ENCODE measurements at regions not wholly inside any gene's neighbourhood (a gene's known extent, or its start where the extent isn't known, plus 50 kb on each side); places are given as distances from the start of the nearest gene placed in this dataset.

- no peak for DNase-seq (ENCODE audit: low read depth in 3 of 3)
Observed at GRCh38 chr22:47808236-47808635, 1045.8 kb downstream of the TBC1D22A start.

DNA sequence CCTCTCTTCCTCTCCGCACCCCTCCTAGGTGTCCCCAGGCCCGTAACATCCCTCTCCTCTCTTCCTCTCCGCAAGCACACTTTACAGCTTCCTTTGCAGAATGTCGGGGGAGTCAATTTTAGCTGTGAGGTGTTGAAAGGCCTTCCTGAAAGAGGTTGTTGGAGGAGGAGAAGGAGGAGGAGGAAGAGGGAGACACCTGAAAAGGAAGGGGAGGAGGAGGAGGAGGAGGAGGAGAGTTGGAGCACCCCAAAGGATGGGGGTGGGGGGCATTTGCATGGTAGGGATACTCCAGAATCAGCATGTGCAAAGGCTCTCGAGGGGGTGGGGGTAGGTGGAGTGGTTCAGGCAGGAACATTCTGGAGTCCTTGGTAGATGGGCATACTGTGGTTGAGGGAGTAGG, 1045.1 kb downstream of the TBC1D22A start:
- no peak for DNase-seq (ENCODE audit: low read depth in 3 of 3)

DNA sequence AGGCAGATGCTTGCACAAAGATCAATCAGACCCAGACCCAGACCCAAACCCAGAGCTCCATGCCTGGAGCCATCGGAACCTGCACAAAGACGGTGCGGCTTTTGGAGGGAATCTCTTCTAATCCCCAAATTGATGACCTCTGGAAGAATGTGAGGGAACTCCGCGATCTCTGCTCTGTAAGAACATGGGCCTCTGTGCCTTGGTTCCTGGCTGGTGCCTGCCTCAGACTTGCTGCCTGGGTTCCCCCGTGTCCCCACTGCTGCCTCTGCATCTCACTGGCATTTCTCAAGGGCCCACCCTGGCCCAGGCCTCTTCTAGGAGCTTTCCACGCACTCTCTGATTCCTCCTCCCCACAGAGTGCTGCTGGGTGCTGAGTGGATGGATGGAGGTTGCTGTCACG, 1044.4 kb downstream of the TBC1D22A start:
- DNase-seq (ENCODE audit: low read depth in 3 of 3) = no peak

GRCh38 chr22:47805394-47805935, 1043.0 kb downstream of the TBC1D22A start:
- DNase-seq (ENCODE audit: low read depth in 3 of 3) = no peak

DNA sequence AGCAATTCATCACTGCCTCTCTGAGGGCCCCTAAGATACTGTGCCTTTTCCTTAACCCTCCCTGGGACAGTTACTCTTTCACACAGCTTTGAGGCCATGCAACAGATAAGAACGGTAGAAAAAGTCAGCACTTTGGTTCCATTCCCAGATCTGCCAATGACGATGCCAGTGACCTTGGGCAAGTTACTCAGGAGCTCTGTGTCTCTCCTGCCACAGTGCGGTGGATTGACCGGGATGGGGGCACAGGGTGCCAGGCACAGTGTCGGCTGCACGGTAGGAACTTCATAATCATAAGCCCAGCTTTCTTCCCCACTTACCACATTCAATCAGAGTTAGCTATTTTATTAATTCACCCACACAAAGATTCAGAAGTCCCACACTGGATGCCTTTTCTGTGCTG, 1041.8 kb downstream of the TBC1D22A start:
- DNase-seq (ENCODE audit: low read depth in 3 of 3) = no peak

- no peak for DNase-seq (ENCODE audit: low read depth in 3 of 3)
Observed at GRCh38 chr22:47802421-47802820, 1040.0 kb downstream of the TBC1D22A start.

DNA sequence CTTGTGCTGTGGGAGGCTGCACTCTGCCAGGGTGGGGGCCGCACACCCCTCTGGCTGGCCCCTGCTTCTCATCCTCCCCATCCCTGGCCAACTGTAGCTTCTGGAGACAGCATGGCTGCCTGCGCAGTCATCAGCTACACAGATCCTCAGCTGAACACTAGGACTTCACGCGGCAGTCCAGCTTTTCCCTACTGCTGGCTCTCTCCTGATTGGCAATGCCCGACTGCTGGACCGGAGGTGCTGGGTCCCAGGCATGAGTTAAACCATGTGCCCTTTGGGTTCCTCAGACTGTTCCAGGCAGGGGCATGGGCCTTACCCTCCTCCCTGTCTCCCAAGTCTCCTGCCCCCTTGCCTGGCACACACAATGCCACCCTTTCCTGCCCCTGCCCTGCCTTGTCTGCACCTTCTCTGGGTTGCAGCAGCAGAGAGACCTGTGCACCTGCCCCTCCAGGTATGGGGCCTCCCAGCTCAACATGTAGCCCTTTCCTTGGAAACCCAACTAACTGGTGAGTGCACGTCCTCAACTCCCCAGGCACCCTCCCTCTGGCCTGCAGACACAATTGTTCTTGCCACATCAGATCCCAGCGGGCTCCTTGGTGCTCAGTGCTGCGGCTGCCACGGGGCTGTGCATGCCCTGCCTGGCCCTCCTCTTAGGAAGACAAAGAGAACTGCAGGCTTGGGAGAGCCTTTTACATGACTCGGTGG, 1039.2 kb downstream of the TBC1D22A start:
- DNase-seq (ENCODE audit: low read depth in 3 of 3) = no peak

DNA sequence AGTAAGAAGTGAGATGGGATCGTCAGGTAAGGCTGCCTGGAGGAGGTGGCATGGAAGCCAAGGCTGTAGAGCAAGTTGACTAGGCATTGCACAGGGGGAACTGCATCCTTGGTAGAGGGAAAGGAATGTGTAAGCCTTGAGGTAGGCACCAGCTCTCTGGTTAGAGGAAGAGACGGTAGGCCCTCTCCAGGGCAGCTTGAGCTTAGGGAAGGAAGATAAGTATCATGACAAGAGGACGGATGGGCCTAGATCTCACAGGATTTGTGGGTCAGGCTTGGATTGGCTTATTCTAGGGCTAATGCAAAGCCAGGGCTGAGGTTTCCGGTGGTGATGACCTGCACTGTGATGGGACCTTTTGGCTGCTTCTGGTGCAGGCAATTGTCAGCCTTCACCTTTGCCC, 1035.8 kb downstream of the TBC1D22A start:
- no peak for DNase-seq (ENCODE audit: low read depth in 3 of 3)

DNA sequence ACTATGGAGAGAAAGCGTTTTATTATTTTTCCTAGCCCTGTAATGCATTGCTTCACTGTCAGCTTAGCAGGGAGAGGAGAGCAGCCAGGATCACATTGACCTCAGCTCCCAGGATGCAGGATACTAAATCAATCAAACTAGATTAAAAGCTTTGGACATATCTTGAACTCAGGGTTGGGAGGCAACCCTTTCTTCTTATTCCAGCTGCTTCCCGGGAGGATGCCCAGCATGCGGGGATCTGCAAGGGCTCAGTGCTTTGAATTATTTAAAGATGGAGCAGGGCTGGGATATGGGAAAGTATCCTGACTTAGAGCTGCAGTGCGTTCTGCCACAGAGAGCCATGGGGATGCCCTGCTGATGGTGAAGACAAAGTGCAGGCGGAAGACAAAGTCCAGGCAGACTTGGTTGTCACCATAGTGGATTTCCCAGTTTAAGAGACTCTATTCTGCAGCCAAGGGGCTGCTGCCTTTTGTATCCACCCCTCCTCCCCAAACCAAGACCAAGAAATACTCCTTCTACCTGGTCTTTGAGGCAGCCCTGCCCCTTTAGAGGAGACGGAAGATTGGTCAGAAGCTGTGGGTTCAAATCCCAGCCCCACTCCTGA, 1035.0 kb downstream of the TBC1D22A start:
- DNase-seq (ENCODE audit: low read depth in 3 of 3) = no peak

GRCh38 chr22:47796128-47796908, 1033.9 kb downstream of the TBC1D22A start:
- DNase-seq (ENCODE audit: low read depth in 3 of 3) = no peak

DNA sequence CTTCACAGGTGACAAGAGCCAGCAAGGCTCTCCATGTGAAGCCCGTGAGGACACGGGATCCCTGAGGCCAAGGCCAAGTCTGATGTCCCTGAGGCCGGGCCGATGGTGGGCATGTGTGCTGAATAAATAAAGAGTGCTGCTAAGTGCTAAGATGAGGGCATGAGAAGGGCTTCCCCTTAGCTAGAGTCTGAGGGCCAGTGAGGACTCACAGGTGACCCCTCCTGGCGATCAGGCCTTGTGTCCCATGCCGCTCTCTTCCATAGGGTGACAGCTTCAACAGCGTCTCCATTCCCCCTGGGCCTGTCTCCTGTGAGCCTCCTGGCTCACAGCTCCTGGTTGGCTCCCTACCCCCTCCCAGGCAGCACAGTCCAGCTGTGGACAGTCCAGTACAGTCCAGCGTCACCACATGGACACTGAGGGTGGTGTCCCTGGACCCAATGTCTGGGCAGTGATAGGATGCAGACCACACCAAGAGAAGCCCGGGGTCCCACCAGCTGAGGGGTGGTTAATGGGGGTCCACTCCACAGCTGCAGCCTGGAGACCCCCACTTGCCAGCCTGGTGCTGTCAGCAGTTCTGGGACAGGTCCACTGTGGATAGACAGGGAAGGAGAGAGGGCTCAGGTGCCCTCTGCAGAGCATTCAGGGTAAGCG, 1033.2 kb downstream of the TBC1D22A start:
- no peak for DNase-seq (ENCODE audit: low read depth in 3 of 3)

DNA sequence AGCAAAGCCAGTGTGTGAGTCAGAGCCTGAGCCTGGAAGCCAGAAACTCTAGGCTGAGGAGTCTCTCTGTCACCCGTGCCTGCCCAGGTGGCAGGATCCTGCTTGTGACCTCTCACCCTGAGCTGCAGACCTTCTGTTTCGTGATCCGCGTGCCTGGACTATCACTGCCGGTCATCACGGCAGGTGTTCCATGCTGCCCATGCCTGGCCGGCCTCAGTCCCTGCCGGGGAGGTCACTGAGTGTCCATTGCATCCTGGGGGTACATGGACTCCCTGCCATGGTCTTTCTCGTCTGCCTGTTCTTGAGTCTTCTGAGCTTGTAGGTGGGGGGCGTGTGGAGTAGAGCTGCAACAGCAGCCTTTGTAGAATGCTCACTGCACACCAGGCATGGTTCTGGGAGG, 1032.4 kb downstream of the TBC1D22A start:
- no peak for DNase-seq (ENCODE audit: low read depth in 3 of 3)

DNA sequence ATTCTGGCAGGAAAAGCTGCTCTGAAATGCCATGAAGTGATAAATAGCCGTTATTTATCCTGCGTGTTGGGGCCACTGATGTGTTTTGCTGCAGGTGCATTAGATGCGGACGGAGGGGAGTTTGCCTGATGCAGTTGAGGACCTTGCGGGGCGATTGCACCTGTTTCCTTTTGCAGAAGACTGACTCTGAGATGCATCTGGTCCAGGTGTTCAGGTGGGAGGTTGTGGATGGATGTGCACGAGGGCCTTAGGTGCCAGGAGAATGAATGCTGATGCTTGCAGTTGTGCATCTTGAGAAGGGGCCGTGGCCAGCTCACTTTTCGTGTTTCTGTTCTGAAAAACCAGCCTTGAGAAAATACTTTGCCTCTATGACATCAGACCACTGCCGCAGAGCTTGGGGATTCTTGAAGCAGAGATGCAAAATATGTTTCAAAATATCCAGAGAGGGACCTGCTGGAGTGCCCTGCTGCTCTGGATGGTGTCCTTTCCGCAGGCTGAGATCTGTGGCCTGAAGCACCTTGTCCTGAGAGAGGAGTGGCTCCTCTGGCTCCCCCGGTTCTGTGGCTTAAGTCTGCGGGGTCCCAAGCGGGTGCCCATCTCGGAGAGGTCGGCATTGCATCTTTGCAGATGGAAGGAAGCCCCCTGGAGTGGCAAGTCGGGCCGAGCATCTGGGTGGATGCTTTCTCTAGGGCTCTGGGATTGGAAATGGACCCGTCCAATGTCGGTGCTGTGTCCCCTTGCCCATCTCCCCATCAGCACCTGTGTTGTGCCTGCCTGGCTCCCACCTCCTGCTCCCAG, 1031.1 kb downstream of the TBC1D22A start:
- DNase-seq (ENCODE audit: low read depth in 3 of 3) = no peak

DNA sequence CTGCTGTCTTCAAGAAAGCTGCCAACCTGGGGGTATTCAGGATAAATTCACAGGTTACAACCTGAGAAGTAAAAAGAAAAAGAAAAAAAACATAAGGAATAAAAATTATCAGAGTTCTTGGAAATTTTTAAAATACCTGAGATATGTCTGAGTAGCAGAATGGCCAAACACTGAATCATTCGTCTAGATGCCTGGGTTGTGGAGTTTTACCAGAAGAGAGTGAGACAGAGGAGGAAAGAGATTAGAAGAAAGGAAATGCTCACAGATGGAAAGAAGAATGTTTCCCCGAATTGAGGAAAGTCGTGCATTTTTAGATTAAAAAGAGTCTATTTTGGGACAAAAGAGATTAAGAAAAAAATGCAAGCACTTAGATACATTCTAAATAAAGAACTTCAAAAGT, 1026.7 kb downstream of the TBC1D22A start:
- DNase-seq (ENCODE audit: low read depth in 3 of 3) = no peak

DNA sequence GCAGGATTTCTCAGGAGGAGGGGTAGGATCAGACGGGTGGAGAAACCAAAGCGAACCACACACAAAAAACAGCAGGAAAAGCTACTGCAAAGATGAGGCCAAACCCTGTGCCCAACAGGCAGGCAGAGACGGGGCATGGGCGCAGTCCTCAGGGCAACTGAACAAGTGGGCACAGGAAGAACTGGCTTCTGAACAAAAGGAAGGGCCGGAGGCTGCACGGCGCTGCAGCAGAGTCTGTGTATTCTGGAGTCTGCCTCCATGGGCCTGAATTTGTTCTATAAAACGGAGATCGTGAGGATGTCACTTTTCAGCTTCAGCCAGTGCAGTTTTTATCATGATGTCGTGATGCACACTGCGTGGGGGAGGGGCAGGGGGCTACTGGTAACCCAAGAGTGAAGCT, 1026.0 kb downstream of the TBC1D22A start:
- no peak for DNase-seq (ENCODE audit: low read depth in 3 of 3)

- DNase-seq (ENCODE audit: low read depth in 3 of 3) = no peak
Observed at GRCh38 chr22:47787501-47788227, 1025.2 kb downstream of the TBC1D22A start.

DNA sequence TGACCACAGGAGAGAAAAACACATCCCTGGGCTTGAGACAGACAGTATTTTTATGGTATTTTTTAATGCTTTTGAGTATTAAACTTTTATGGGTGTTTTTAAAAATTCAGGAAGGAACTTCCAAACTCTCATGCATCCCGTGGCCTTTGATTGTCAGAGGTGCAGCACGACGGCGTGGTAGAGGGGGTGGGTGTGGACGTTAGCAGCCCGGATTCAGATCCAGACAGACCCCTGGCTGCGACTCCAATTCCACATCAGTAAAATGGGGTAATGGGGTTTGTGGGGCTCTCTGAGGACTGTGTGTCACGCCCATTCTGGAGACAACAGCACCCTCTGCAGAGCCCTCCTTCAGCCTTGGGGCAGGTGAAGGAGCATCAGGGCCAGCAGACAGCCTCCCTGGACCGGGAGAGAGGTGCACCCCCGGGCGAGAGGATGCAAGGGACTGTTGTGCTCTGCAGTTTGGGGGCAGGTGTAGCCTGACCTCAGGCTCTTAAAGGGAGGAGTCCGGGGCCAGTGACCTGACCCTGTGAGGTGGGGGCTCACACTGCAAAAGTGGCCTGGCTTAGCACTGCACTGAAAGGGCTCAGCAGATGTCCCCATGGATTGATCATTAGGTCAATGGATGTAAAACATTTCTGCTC, 1024.3 kb downstream of the TBC1D22A start:
- no peak for DNase-seq (ENCODE audit: low read depth in 3 of 3)

GRCh38 chr22:47784991-47785390, 1022.5 kb downstream of the TBC1D22A start:
- no peak for DNase-seq (ENCODE audit: low read depth in 3 of 3)

GRCh38 chr22:47784367-47784983, 1022.0 kb downstream of the TBC1D22A start:
- no peak for DNase-seq (ENCODE audit: low read depth in 3 of 3)

Measured in stimulated activated CD4-positive, alpha-beta T cell treated with anti-CD3 and anti-CD28 coated beads, TNF-alpha, amount 100 ng/mL, for 48 hours (primary cell).